HepG2 (cell line): ENCODE measurements at regions not wholly inside any gene's neighbourhood (a gene's known extent, or its start where the extent isn't known, plus 50 kb on each side); places are given as distances from the start of the nearest gene placed in this dataset.

ENCODE experiments used
- ATAC-seq: fragments of 200-7000 bp; cut with Tn5 transposase; 3 replicates; pipeline ENCODE4 v1.9.1; 2020; ENCODE audit warnings: mild to moderate bottlenecking, moderate library complexity
- BruUV-seq: library from RNA; stranded (reverse); fragments of 400-500 nt; replicated peaks from 2 replicates; lab custom pipeline; 2021; lab: Mats Ljungman, UMichigan
- CTCF ChIA-PET: fragments of 300-600 bp; formaldehyde crosslinking; extraction: SDS; loops from one replicate; lab custom pipeline; 2021; ENCODE audit warnings: low total read pairs, inconsistent platforms, low intra/inter-chr PET ratio; lab: Yijun Ruan, JAX
- POLR2A ChIA-PET: fragments of 350-600 bp; sonication (Branson Sonifier 250); formaldehyde crosslinking; loops from one replicate; lab custom pipeline; 2020; ENCODE audit warnings: antibody characterized with exemption, inconsistent platforms; lab: Yijun Ruan, JAX
- DNase-seq: peaks from one replicate; pipeline ENCODE4 v3.0.0-alpha.2; 2015; ENCODE audit warnings: low spot score
- FAIRE-seq: peaks from 3 replicates; lab custom pipeline; 2011; peaks lifted over from hg19 to GRCh38; lab: Jason Lieb, UNC
- H2AFZ ChIP-seq: one replicate; pipeline ENCODE4 v1.6.1; 2011; ENCODE audit warnings: low read length, inconsistent platforms
- H3K27ac ChIP-seq: fragments of 300-600 bp; 3 replicates; pipeline ENCODE4 v1.8.0; 2011; ENCODE audit warnings: mixed run types, mild to moderate bottlenecking, mixed read lengths, low read length, inconsistent platforms; ENCODE audit not compliant: insufficient read depth; ENCODE audit errors: extremely low read length
- H3K27me3 ChIP-seq, 2 experiments: fragments of 200-600 bp in 1 of 2; 2 replicates in 1 of 2; 3 replicates in 1 of 2; pipeline versions ENCODE4 v1.6.0 to v1.8.0; 2011; ENCODE audit warnings: low read length in 2 of 2, mild to moderate bottlenecking in 2 of 2, moderate library complexity in 2 of 2, inconsistent platforms in 1 of 2; ENCODE audit not compliant: insufficient read depth in 2 of 2, control insufficient read depth in 1 of 2
- H3K36me3 ChIP-seq, 2 experiments: fragments of 200-600 bp in 1 of 2; replicated peaks in 1 of 2; 2 replicates in 1 of 2; 3 replicates in 1 of 2; pipeline versions ENCODE4 v1.5.1 to v1.8.0; 2011; ENCODE audit warnings: low read length in 2 of 2, inconsistent platforms in 1 of 2; ENCODE audit not compliant: insufficient read depth in 2 of 2, control insufficient read depth in 1 of 2
- H3K4me1 ChIP-seq: 2 replicates; pipeline ENCODE4 v1.5.1; 2012; ENCODE audit warnings: low read length, inconsistent platforms; ENCODE audit not compliant: insufficient read depth
- H3K4me2 ChIP-seq: 2 replicates; pipeline ENCODE4 v1.6.0; 2011; ENCODE audit warnings: low read depth, low read length, inconsistent platforms
- H3K4me3 ChIP-seq, 3 experiments: fragments of 200-600 bp in 1 of 3; sonication (generic), shearing (Covaris generic) in 1 of 3; replicated peaks in 1 of 3; 2 replicates each; pipeline ENCODE4 v1.5.1; 2011 to 2016; ENCODE audit warnings: low read length in 3 of 3, inconsistent platforms in 2 of 3, low read depth in 2 of 3, mild to moderate bottlenecking in 2 of 3, control low read depth in 1 of 3, mixed read lengths in 1 of 3; ENCODE audit not compliant: insufficient read depth in 1 of 3
- H3K79me2 ChIP-seq: one replicate; pipeline ENCODE4 v1.6.1; 2011; ENCODE audit warnings: low read length, inconsistent platforms; ENCODE audit not compliant: insufficient read depth
- H3K9ac ChIP-seq: 2 replicates; pipeline ENCODE4 v1.6.0; 2011; ENCODE audit warnings: mild to moderate bottlenecking, low read depth, low read length, inconsistent platforms; ENCODE audit not compliant: insufficient read depth
- H3K9me3 ChIP-seq: 2 replicates; pipeline ENCODE4 v1.5.1; 2012; ENCODE audit warnings: mild to moderate bottlenecking, low read length
- H4K20me1 ChIP-seq: 2 replicates; pipeline ENCODE4 v1.6.0; 2011; ENCODE audit warnings: inconsistent platforms, mild to moderate bottlenecking, low read length, moderate library complexity; ENCODE audit not compliant: insufficient read depth
- AGO2 ChIP-seq: fragments of 200-400 bp; formaldehyde crosslinking; optimal IDR thresholded peaks from 2 replicates; pipeline ENCODE3; 2017; ENCODE audit warnings: mild to moderate bottlenecking, low read depth, low read length, moderate library complexity
- ARID3A ChIP-seq: IDR thresholded peaks from 2 replicates; pipeline ENCODE4 v1.6.1; 2012; ENCODE audit warnings: low read depth, low read length, improper control_type of control experiment
- EED ChIP-seq: sonication (generic); formaldehyde crosslinking; IDR thresholded peaks from 2 replicates; pipeline ENCODE4 v1.5.0; 2020; ENCODE audit warnings: mild to moderate bottlenecking, missing genetic modification reagents
- ELF3 ChIP-seq: IDR thresholded peaks from 2 replicates; pipeline ENCODE4 v1.6.1; 2016; ENCODE audit warnings: missing genetic modification reagents, missing compliant biosample characterization
- IRF2 ChIP-seq: IDR thresholded peaks from 2 replicates; pipeline ENCODE4 v1.6.1; 2018; ENCODE audit warnings: missing genetic modification reagents, missing compliant biosample characterization
- IRF9 ChIP-seq: sonication (generic); formaldehyde crosslinking; IDR thresholded peaks from 2 replicates; pipeline ENCODE4 v1.8.0; 2022; ENCODE audit warnings: missing genetic modification reagents, mild to moderate bottlenecking, borderline replicate concordance
- MXD3 ChIP-seq: IDR thresholded peaks from 2 replicates; pipeline ENCODE4 v1.6.1; 2016; ENCODE audit warnings: mild to moderate bottlenecking, missing biosample characterization, missing genetic modification reagents
- MZF1 ChIP-seq: sonication (generic); formaldehyde crosslinking; IDR thresholded peaks from 2 replicates; pipeline ENCODE4 v1.8.1; 2023; ENCODE audit warnings: mild to moderate bottlenecking, missing genetic modification reagents, borderline replicate concordance
- SOX6 ChIP-seq, 2 experiments: fragments of 450-650 bp in 1 of 2; sonication (generic) in 1 of 2; formaldehyde crosslinking in 1 of 2; IDR thresholded peaks; 2 replicates each; pipeline versions ENCODE4 v1.4.0 to v1.6.1; 2017 to 2020; ENCODE audit warnings: antibody characterized with exemption in 1 of 2, mild to moderate bottlenecking in 1 of 2, missing genetic modification reagents in 1 of 2
- SRSF1 ChIP-seq: fragments of 200-400 bp; formaldehyde crosslinking; optimal IDR thresholded peaks from 2 replicates; pipeline ENCODE3; 2017; ENCODE audit warnings: mild to moderate bottlenecking, low read depth, low read length, moderate library complexity
- SUZ12 ChIP-seq: fragments of 150-350 bp; IDR thresholded peaks from 2 replicates; pipeline ENCODE4 v1.6.1; 2014; ENCODE audit warnings: low read depth, low read length
- ZBTB44 ChIP-seq: sonication (generic); formaldehyde crosslinking; IDR thresholded peaks from 2 replicates; pipeline ENCODE4 v1.4.0; 2020; ENCODE audit warnings: missing genetic modification reagents
- ZFP36L2 ChIP-seq: sonication (generic); formaldehyde crosslinking; IDR thresholded peaks from 2 replicates; pipeline ENCODE4 v1.4.0; 2020; ENCODE audit warnings: missing genetic modification reagents
- ZNF343 ChIP-seq: sonication (generic); formaldehyde crosslinking; IDR thresholded peaks from 2 replicates; pipeline ENCODE4 v1.4.0; 2020; ENCODE audit warnings: mild to moderate bottlenecking, missing genetic modification reagents
- ZNF562 ChIP-seq: sonication (generic); formaldehyde crosslinking; IDR thresholded peaks from 2 replicates; pipeline ENCODE4 v1.8.0; 2022; ENCODE audit warnings: missing genetic modification reagents, borderline replicate concordance
- ZNF572 ChIP-seq: sonication (generic); formaldehyde crosslinking; IDR thresholded peaks from 2 replicates; pipeline ENCODE4 v1.5.1; 2020; ENCODE audit warnings: mild to moderate bottlenecking, missing genetic modification reagents
- ZNF629 ChIP-seq: sonication (generic); formaldehyde crosslinking; conservative IDR thresholded peaks from 2 replicates; pipeline ENCODE4 v1.5.0; 2020; ENCODE audit warnings: missing genetic modification reagents
- ZNF749 ChIP-seq: sonication (generic); formaldehyde crosslinking; IDR thresholded peaks from 2 replicates; pipeline ENCODE4 v1.8.0; 2022; ENCODE audit warnings: mild to moderate bottlenecking, missing genetic modification reagents, moderate library complexity, borderline replicate concordance
- ZNF768 ChIP-seq: sonication (generic); formaldehyde crosslinking; IDR thresholded peaks from 2 replicates; pipeline ENCODE4 v1.4.0; 2020; ENCODE audit warnings: missing genetic modification reagents
- ZNF841 ChIP-seq: sonication (generic); formaldehyde crosslinking; IDR thresholded peaks from 2 replicates; pipeline ENCODE4 v1.8.1; 2023; ENCODE audit warnings: missing genetic modification reagents, borderline replicate concordance
- in situ Hi-C: cut with HindIII; loops from 2 replicates; pipeline ENCODE4 v1.10.0; 2017; ENCODE audit warnings: low pct_unique_long_range_greater_than_20kb; ENCODE audit not compliant: extremely low pct_ligation_motif_present
- intact Hi-C: fragments of 100-400 bp; cut with micrococcal nuclease; formaldehyde crosslinking; loops from one replicate; pipeline ENCODE4 v1.10.0; 2022; ENCODE audit not compliant: unreplicated experiment

- no peak for TF ChIP-seq EED (CRISPR knock-in tag)
- TF ChIP-seq MXD3 (CRISPR knock-in tag) = no peak
- no peak for TF ChIP-seq ZNF572 (CRISPR knock-in tag)
Observed at GRCh38 chr20:24079661-24080412, 91.3 kb upstream of the GGTLC1 start (continued).

- Histone ChIP-seq H3K9ac (no peak overlapping the region), H4K20me1 (no peaks in the 10 kb centered on the region), H3K4me3 (no peak overlapping the region), H3K4me2 (no peak overlapping the region), H2AFZ (no peak overlapping the region), H3K27ac (no peak overlapping the region), H3K36me3 (no peaks in the 10 kb centered on the region), H3K27me3 (peaks cover 0 to 2% of the 10 kb centered on the region in 2 experiments; a peak in 1 of 5 replicates), H3K79me2 (no peaks in the 10 kb centered on the region), H3K4me1 (no peaks in the 10 kb centered on the region), H3K9me3 (no peaks in the 10 kb centered on the region)
- ATAC-seq (no peak), FAIRE-seq (no peak), DNase-seq (no peak)
- CTCF ChIA-PET = no interaction called here
- POLR2A ChIA-PET = no interaction called here
- TF ChIP-seq AGO2 (no peak), ZNF768 (CRISPR knock-in tag) (no peak), ZNF343 (CRISPR knock-in tag) (no peak), ZNF562 (CRISPR knock-in tag) (no peak), ZFP36L2 (no peak), MZF1 (no peak), ZBTB44 (CRISPR knock-in tag) (no peak), ZNF629 (no peak), ZNF841 (CRISPR knock-in tag) (no peak), IRF2 (CRISPR knock-in tag) (no peak), IRF9 (CRISPR knock-in tag) (no peak), SOX6 (IDR thresholded peaks at IDR 0.05) (no peak), SOX6 (CRISPR knock-in tag; IDR thresholded peaks at IDR 0.05) (no peak), ARID3A (no peak), SRSF1 (no peak), ZNF749 (CRISPR knock-in tag) (no peak), ELF3 (CRISPR knock-in tag) (no peak), SUZ12 (no peak)
- no TSS peak for BruUV-seq
- intact Hi-C loops (no loop called here), in situ Hi-C loops (no loop called here)
Observed at GRCh38 chr20:24077145-24077544, 88.6 kb upstream of the GGTLC1 start.
